ENCODE measurements at regions not wholly inside any gene's neighbourhood (a gene's known extent, or its start where the extent isn't known, plus 50 kb on each side); places are given as distances from the start of the nearest gene placed in this dataset.

DNA sequence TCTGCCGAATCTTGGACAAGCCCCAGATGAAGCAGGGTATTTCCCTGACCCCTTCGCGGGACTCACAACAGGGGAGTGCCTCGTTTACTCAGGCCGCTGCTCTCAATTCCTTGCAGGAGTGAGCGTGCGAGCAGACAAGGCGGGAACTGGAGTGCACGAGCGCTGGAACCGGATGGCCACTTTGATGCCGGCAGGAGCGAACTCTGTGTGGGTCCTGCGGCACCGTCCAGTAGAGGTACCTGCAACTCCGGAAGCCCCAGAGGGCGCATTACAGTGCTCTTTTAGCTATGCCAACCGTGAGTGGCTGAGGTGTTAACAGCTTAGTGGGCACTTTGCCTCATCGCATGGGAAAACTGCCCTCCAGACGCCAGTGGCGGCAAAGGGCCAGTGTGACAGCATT lies 182.3 kb upstream of the ANO3 start:
- TF ChIP-seq CTCF (optimal IDR thresholded peaks at IDR 0.05 in 1 of 3, IDR thresholded peaks at IDR 0.05 in 1 of 3, conservative IDR thresholded peaks at IDR 0.05 in 1 of 3; ENCODE audit: extremely low read depth in 1 of 3, insufficient read depth in 2 of 3, low read length in 3 of 3): no peak
- no peak for TF ChIP-seq EZH2 (IDR thresholded peaks at IDR 0.05; ENCODE audit: low read length)

Measured in keratinocyte (primary cell).